HG02870 (cell line): ENCODE measurements at regions not wholly inside any gene's neighbourhood (a gene's known extent, or its start where the extent isn't known, plus 50 kb on each side); places are given as distances from the start of the nearest gene placed in this dataset.

ENCODE experiments used
- ATAC-seq: cut with Tn5 transposase; IDR thresholded peaks from one replicate; pipeline ENCODE4 v1.9.1; 2021; ENCODE audit warnings: mild to moderate bottlenecking, moderate library complexity; ENCODE audit not compliant: unreplicated experiment

DNA sequence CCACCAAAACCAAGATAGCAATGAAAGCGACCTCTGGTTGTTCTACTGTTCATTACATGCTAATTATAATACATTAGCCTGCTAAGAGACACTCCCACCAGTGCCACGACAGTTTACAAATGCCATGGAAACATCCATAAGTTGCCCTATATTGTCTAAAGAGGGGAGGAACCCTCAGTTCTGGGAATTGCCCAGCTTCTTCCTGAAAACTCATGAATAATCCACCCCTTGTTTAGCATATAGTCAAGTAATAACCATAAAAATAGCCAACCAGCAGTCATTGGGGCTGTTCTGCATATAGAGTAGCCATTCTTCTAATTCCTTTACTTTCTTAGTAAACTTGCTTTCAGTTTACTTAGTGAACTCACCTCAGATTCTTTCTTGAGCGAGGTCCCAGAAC is 189.8 kb upstream of the SOX11 start:
- no peak for ATAC-seq

DNA sequence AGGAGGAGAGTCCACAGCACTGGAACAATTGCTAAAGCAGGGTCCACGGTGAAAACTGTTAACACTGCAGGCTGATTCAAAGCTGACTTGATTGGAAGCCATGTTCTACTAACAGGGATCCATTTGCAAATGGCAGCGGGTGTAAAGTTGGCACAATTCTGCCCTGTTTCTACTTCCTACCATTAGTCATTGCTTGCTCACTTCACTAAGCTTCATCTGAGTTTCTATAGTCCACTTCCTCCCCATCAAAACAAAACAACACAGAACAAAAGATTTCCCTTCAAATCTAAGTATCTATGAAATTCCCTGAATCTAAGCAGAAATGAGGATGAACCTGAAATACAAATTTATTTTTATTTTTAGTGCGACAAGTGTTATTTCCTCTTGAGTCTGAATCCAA is 187.4 kb upstream of the SOX11 start:
- ATAC-seq, result no peak

DNA sequence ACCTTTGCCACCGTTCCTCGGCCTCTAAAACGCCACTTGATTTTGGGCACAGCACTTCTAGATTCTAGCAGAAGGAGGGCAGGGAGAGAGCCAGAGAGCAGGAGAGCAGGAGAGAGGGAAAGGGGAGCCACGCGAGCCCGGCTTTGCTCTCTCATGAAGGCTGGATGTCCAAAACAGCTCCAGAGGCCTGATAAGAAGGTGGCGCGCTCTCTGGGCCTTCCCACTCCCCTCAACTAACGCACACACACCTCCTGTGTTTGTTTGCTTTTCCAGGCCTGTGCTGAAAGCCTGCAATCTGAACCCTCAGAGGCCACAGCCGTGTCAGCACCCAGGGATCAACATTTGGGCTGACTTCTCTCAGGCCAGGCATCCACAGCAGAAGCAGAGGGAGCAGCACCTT is 184.8 kb upstream of the SOX11 start:
- ATAC-seq, result no peak

DNA sequence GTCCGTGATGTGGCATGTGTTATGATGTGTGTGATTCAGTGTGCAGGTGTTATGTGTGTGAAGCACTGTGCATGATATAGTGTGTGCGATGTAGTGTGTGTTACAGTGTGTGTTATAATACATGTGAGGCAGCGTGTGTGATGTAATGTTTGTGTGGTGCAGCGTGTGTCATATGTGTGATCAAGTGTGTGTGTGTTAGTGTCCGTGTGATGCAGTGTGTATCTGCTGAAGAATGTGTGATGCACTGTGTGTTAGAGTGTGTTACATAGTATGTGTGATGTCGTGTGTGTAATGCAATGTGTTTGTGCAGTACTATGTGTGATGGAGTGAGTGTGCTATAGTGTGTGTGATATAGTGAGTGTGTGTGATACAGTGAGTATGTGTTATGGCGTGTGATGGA is 182.8 kb upstream of the SOX11 start:
- no peak for ATAC-seq

DNA sequence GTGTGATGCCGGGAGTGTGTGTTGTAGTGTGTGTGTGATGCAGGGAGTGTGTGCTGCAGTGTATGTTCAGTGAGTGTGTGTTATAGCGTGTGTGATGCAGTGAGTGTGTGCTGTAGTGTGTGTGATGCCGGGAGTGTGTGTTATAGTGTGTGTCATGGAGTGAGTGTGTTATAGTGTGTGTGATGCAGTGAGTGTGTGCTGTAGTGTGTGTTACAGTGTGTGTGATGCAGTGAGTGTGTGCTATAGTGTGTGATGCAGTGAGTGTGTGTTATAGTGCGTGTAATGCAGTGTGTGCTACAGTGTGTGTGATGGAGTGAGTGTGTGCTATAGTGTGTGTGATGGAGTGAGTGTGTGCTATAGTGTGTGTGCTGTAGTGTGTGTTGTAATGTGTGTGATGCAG is 182.1 kb upstream of the SOX11 start:
- no peak for ATAC-seq

DNA sequence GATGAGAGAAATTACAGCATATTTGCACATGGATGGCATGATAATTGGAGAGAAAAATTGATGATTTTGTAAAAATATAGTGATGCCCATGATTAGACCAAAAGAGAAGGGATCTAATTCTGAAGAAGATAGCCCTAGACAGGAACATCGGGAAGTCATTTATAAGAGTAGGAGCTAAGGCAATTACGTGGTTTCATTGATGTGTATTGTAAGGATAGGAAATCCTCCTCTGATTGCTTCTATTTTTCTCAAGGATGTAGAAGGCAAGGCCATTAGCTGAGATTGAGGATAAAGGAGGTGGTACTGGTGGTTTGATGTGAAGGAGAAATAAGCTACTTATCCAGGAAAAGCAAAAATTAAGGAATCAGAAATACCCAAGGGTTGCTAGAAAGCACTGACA is 176.5 kb upstream of the SOX11 start:
- ATAC-seq, result no peak

DNA sequence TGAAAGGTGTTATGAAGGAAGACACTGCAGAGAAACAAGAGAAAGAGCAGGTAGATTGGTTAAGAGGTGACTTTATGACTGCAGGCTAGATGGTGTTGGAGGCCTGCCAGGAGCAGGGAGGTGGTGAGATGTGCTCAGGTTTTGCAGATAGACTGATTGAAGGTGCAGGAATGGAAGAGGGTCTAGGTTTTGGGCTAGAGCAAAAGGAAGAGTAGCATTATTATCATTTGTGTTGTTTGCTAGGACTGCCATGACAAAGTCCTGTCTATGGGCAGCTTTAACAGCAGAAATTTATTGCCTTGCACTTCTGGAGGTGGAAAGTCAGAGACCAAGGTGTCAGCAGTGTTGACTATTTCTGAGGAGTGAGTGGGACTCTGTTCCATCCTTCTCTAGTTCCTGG is 172.9 kb upstream of the SOX11 start:
- ATAC-seq, result no peak

DNA sequence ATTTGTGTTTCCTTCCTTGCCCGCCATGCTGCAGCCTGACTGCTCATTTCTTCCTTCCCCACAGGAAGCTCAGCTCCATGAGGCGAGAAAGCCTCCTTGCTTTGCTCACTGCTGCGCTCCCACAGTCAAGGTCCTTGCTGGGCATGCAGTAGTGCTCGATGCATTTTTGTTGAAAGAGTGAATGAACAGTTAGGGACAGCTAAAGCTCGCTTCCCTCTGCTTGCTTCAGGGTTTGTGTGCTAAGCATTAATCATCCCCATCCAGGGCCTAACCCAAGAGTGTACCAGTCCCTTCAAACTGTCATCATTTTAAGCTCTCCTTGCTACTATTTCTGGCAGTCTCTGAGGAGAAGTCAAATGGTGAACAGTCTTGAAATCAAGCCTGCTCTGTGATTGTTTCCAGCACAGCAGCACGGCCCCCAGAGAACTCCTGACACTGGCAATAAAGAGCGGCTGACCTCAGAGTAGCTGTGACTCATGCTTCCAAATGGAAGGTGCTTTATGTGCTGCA is 171.7 kb upstream of the SOX11 start:
- ATAC-seq, result no peak

DNA sequence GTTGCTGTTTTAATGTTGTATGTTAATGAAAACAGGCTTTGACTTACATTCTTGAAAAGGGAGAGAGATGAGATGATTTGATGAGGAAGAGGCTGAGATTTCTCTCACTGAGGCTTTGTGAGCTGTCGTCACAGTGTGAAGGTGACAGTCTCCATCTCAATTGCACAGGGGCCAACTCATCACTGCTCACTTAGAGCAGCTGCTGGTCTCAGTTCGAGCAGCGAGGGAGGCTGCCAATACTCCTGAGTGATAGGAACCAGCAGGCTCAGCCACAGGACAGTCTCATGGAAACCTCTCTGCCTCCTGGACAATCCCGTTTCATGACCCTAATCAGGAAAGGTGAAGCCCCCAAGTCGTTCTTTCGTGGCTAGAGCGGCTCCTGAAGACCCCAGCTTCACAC is 170.7 kb upstream of the SOX11 start:
- no peak for ATAC-seq

DNA sequence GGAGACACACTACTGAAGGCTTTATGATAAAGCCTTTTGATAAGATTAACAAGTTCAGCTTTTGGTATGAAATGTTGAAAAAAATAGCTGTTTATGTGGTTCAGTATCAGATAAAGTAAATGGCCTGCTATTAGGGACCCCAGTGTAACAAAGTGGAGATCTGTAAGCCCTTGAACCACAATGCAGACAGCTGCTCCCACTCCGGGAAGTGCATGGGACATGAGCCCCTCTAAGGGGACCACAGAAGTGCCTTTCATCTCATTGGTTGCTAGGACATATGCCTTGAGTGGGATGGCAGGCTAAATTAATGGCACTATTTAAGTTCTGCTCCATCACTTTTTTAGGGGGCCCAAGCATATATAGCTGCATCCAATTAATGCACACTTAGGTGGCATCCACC is 167.6 kb upstream of the SOX11 start:
- ATAC-seq, result no peak

DNA sequence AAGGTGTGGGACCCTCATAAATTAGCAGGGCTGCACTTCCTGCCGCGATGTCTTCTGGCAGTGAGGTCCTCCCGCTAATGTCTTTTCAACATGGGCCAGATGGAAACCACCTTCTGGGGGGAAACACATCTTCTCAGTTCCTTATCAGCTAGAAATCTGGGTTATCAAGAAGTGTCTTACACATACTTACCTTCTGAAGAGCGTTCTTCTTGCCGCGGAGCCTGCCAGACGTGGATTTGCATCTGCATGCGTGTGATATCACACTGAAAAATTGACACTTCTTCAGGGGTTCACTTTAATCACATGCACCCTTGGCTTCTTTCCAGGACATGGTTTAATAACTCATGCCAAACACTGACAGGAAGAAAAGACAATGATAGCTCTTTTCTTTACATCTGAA is 163.5 kb upstream of the SOX11 start:
- no peak for ATAC-seq

DNA sequence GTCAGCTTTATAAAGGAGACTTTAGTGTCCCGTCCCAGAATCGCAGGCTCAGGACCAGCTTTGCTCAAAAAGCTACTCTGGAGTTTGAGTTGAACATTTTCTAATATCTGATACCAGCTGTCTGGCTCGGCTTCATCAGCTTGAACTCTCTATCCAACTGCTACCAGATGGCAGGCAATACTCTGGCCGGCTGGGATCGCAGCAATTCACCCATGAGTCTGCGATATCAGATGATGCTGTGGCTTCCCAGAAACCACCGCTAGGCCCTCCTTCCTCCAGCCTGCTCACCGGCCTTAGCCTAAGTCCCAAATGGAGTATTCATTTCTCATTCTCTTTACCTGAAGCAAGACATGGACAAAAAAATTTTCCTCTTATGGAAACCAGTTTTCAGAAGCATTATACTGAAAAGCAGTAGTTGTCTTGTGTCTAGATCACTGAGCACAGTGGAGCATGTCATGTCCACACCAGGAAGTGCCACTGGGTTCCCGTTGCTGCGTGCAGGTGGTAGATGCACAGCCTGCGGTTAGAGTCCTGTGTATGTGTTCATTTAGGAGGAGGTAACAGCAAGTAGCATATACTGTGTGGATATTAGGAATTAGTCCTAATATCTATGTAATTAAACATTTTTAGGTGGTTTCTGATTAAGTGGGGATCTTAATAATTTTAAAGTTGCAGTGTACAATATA is 162.0 kb upstream of the SOX11 start:
- no peak for ATAC-seq

DNA sequence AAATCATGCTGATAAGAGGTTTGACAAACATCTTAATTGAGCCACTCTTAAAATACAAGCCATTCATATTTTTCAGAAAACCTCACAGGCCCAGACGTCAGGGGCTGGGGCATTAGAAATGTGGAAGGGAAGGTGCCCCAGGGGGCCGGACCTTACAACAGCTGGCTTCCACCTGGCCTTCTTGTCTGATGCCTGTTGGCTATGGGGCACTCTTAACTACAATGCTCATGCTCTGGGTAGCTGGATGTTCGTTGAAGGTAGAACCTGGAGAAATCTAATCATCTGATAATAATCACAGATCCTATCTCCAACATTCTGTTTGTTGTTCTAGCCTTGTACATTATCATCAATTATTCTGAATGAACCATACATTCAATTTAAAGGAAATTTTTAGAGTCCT is 156.9 kb upstream of the SOX11 start:
- no peak for ATAC-seq

DNA sequence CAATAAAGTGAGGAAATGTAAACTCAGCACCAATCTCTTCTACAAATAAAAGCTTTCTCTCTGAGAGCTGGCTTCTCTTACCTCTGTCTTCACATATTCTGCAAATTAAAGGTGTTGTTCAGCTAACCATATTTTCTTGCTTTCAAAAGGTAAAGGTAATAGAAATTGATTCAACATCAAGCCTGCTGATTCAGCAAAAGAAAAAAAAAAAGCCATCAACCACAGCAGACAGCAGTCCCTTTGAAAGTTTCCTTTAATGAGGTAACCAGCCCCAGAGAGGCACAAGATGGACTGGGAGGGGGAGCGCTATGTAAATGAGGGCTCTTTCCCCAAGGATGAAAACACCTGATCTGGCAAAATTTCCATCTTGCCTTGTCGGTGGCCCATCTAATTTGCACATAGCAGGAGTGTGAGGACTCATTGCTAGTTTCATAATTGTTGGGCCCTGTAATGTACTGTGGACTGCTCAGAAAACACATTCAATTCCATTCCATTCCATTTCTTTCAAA is 154.9 kb upstream of the SOX11 start:
- ATAC-seq, result no peak

DNA sequence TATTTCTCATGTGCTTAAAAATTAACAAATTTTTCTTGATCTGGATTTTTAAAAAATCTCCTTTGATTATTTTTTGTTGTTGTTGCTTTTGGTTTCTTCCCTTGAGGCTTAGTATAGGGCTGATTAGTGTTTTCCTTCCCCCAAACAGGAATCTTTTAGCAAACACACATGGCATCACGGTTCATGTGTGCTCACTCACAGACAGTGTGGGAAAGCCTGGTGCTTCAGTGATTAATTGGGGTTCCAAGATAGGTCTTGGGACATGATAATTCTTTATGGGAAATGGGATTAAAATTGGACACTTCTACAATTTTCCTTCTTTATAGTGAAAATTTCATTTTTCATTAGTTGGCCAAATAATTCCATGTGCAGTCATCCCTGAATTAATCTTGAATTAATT is 153.9 kb upstream of the SOX11 start:
- ATAC-seq, result no peak

DNA sequence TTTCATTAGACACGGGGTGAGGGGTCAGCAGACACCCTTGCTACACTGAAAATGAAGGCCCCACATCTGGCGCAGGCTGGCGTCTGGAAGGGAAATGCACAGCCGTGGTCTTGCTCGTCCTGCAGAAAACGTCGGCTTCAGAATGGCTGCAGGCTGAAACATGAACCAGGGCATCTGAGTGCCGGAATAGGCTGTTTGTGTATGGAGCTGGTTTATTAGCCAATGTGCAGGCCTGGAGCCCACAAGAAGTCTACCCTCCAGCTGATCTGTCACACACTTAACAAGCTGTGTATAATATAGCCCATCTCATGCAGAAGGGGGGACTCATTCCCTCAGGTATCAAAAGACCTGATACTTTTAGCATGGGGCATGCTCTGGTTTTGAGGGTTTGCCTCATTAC is 153.4 kb upstream of the SOX11 start:
- no peak for ATAC-seq

DNA sequence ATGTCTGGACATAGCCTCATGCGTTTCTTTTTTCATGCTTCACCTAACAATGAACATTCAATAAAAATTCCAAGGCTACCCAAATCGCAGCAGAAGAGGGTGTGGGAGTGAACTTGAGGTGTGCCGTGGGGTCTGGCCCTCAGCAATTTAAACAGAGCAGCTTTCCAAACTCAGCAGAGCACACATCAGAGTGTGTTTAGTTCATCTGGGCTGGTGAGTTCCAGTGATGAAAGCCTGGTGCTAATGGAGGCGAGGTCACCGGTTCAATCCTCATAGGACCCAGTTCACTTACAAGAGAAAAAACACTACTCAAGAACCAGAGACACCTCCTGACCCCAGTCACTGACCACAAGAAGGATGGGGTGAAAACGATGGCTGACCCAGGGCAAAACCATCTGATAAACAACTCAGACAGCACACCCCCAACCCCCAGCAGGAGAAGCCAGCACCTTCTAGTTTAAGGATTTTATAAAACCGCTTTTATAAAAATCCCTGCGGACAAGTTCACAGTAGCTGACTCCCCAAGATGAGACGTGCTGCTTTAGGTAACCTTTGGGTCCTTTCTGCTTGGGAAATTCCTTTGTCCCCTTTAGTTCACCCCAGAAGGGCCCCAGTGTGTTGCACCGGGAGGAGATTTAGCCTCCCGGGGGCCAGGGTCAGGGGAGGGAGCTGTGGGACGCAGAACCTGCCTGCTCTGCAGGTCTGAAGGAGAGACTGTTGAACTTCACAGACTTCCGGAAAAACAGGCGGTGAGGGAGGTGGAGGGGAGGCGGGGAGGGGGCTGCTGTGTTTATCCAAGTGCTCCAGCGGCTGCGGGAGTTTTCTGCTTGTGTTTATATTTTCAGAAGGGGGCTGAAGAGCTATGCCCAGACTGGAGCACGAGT is 152.7 kb upstream of the SOX11 start:
- no peak for ATAC-seq

DNA sequence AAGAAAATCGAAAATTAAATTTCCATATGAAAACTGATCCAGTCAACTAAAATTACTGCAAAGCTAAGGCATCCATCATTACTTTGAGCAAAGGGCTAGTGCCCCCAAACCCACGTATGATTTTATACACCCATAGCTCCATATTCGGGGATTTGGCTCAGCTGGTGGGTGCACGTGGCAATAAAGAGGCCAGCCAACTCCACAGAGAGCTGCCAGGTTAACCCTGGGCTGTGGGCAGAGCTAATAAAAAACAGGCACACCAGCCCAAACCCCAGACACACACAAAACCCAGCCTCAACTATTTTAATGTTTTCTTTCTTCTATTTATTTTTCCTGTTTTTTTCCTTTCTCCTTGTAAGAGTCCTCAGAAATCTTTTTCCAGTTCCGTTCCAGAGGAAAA is 151.3 kb upstream of the SOX11 start:
- ATAC-seq, result no peak

DNA sequence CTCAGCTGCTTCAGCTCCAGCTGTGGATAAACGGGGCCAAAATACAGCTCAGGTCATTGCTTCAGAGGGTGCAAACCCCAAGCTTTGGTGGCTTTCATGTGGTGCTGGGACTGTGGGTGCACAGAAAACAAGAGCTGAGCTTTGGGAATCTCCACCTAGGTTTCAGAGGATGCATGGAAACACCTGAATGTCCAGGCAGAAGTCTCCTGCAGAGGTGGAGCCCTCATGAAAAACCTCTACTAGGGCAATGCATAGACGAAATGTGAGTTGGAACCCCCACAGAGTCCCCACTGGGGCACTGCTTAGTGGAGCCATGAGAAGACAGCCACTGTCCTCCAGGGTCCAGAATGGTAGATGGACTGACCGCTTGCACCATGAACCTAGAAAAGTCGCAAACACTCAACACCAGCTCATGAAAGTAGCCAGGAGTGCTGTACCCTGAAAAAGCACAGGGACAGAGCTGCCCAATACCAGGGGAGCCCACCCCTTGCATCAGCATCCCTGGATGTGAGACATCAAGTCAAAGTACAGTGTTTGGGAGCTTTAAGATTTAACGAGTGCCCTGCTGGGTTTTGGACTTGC is 147.9 kb upstream of the SOX11 start:
- ATAC-seq, result no peak

DNA sequence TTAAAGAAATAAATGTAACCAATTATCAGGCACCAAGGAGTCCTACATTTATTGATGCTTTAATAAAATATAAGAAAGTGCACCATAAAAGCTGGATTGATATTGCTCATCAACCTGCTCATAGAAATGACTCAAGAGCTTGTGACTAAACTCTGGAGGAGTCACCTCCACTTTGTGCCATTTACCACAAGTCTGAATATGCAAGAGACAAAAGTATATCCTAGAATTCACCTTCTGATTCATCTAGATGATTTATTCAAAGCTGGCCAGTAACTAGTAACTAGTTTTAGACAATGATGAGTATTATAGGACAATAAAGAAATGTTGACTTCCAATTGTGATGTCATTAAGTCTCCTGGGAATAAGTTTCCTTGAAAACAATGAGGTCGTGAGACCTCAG is 146.0 kb upstream of the SOX11 start:
- no peak for ATAC-seq

DNA sequence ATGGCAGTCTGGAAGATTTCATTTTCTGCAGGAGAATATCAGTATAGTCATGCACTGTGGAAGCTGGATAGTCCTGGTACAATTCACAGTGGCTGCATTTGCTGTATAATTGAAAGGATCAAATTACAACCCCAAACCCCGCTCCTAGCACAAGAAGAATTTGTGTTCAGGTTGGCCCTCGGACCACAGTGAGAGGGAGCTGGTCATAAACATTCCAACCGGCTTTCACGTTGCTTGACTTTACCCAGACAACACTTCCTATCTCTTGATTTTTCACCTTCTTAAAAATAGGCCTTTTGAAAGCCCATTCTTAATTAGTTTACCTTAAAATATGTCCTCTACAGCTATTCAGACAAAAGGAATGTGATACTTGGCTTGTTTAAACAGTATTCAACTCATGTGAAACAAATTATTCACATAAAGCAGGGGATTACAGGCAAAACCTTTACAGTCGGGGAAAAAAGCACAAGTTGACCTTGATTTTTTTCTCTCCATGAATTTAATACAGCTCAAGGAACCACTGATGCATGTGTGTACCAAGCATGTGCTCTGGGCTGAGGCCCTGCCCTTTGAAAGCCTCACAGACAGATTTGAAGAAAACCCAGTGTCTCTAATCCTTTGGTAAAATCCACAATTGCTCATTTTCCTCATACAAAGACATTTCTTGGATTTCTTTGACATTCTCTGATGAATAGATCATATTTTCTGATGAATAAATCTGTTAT is 143.0 kb upstream of the SOX11 start:
- no peak for ATAC-seq
